GM21447 (cell line): ENCODE measurements at regions not wholly inside any gene's neighbourhood (a gene's known extent, or its start where the extent isn't known, plus 50 kb on each side); places are given as distances from the start of the nearest gene placed in this dataset.

Source experiments
- ATAC-seq: cut with Tn5 transposase; IDR thresholded peaks from one replicate; pipeline ENCODE4 v1.9.1; 2021; ENCODE audit not compliant: unreplicated experiment

GRCh38 chr4:123913598-123913997 is 517.0 kb downstream of the SPRY1 start:
- ATAC-seq = no peak

- no peak for ATAC-seq
Measured at GRCh38 chr4:123916821-123917220, 520.2 kb downstream of the SPRY1 start.

- ATAC-seq = no peak
Measured at GRCh38 chr4:123919576-123920098, 523.0 kb downstream of the SPRY1 start.

- no peak for ATAC-seq
Measured at GRCh38 chr4:123921339-123921738, 524.7 kb downstream of the SPRY1 start.

- no peak for ATAC-seq
Measured at GRCh38 chr4:123922847-123923246, 526.3 kb downstream of the SPRY1 start.

- ATAC-seq = no peak
Measured at GRCh38 chr4:123924536-123924935, 527.9 kb downstream of the SPRY1 start.

GRCh38 chr4:123929565-123929964 is 533.0 kb downstream of the SPRY1 start:
- ATAC-seq = no peak

GRCh38 chr4:123930996-123931395 is 534.4 kb downstream of the SPRY1 start:
- no peak for ATAC-seq

GRCh38 chr4:123934096-123934495 is 537.5 kb downstream of the SPRY1 start:
- ATAC-seq = no peak

- ATAC-seq = no peak
Measured at GRCh38 chr4:123936621-123937043, 540.0 kb downstream of the SPRY1 start.

GRCh38 chr4:123937581-123937980 is 541.0 kb downstream of the SPRY1 start:
- ATAC-seq = no peak

GRCh38 chr4:123939621-123940020 is 543.0 kb downstream of the SPRY1 start:
- no peak for ATAC-seq

GRCh38 chr4:123940604-123941003 is 544.0 kb downstream of the SPRY1 start:
- ATAC-seq = no peak

- ATAC-seq = no peak
Measured at GRCh38 chr4:123941306-123941705, 544.7 kb downstream of the SPRY1 start.

- ATAC-seq = no peak
Measured at GRCh38 chr4:123943976-123944375, 547.4 kb downstream of the SPRY1 start.

- no peak for ATAC-seq
Measured at GRCh38 chr4:123945301-123945700, 548.7 kb downstream of the SPRY1 start.

- ATAC-seq = no peak
Measured at GRCh38 chr4:123950530-123950929, 553.9 kb downstream of the SPRY1 start.

- ATAC-seq = no peak
Measured at GRCh38 chr4:123952530-123953274, 556.1 kb downstream of the SPRY1 start.

- no peak for ATAC-seq
Measured at GRCh38 chr4:123953566-123953965, 557.0 kb downstream of the SPRY1 start.

GRCh38 chr4:123954220-123954619 is 557.6 kb downstream of the SPRY1 start:
- no peak for ATAC-seq

- ATAC-seq = no peak
Measured at GRCh38 chr4:123955167-123955800, 558.7 kb downstream of the SPRY1 start.

- ATAC-seq = no peak
Measured at GRCh38 chr4:123956204-123956603, 559.6 kb downstream of the SPRY1 start.
